Spleen (tissue), 7 donors: ENCODE measurements at regions not wholly inside any gene's neighbourhood (a gene's known extent, or its start where the extent isn't known, plus 50 kb on each side); places are given as distances from the start of the nearest gene placed in this dataset.

Experiments used
- CTCF ChIP-seq, 11 experiments: fragments of 200-600 bp in 7 of 11; fragments of 450-650 bp in 4 of 11; sonication (generic) in 4 of 11; IDR thresholded peaks in 8 of 11; conservative IDR thresholded peaks in 3 of 11; 1 replicate in 7 of 11; 2 replicates in 4 of 11; pipeline versions ENCODE4 v1.4.0 to v1.8.0; 2016 to 2021; ENCODE audit warnings: antibody characterized with exemption in 11 of 11, inconsistent platforms in 4 of 11, mild to moderate bottlenecking in 1 of 11
- POLR2A ChIP-seq, 3 donors: fragments of 450-650 bp; IDR thresholded peaks; one replicate each; pipeline ENCODE4 v1.5.1; 2017; ENCODE audit warnings: antibody characterized with exemption in 3 of 3, mild to moderate bottlenecking in 1 of 3
- POLR2AphosphoS5 ChIP-seq, 3 donors: sonication (generic); formaldehyde crosslinking; IDR thresholded peaks; one replicate each; pipeline ENCODE4 v1.5.1; 2017; ENCODE audit warnings: antibody characterized with exemption in 3 of 3
- donor health status: DM: no; HTN: no; CAD: no; lungs with moderate emphysema.
- donor health status: DM: no; HTN: no; CAD: no.
- donor health status: DM: no; HTN: no; CAD: no.

GRCh38 chr2:223529696-223530095 is 72.5 kb downstream of the SCG2 start:
- no peak for TF ChIP-seq CTCF (IDR thresholded peaks at IDR 0.05 in 8 of 11, conservative IDR thresholded peaks at IDR 0.05 in 3 of 11)
- no peak for TF ChIP-seq POLR2A (IDR thresholded peaks at IDR 0.05)
- no peak for TF ChIP-seq POLR2AphosphoS5 (IDR thresholded peaks at IDR 0.05)
